ENCODE measurements at regions not wholly inside any gene's neighbourhood (a gene's known extent, or its start where the extent isn't known, plus 50 kb on each side); places are given as distances from the start of the nearest gene placed in this dataset.
A peak's percentile ranks its signal among the peaks of the same experiment; 100 is the strongest.

DNA sequence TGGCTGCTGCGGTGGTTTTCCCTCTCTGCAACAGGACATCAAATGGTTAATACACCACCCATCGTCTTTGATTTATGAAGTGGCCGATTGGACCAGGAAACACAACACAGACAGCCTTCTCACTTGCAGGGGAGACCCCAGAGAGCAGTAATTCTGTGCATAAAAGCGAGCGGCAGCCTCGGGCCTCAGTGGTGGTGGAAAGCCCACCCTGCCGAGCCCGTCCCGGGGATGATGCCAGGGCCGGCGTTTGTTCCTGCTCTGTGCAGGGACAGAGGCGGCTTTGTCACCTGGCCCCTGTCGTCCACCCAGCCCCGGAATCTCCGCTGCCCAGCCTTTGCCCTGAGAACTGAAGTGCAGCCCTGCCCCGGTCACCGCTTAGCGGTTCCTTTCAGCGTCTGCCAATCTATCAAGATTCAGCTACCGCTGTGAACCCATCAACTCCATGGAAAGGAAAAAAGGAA, 184.4 kb downstream of the TSHZ3 start:
- no peak for DNase-seq (ENCODE audit: extremely low read depth, low read depth, low spot score)

DNA sequence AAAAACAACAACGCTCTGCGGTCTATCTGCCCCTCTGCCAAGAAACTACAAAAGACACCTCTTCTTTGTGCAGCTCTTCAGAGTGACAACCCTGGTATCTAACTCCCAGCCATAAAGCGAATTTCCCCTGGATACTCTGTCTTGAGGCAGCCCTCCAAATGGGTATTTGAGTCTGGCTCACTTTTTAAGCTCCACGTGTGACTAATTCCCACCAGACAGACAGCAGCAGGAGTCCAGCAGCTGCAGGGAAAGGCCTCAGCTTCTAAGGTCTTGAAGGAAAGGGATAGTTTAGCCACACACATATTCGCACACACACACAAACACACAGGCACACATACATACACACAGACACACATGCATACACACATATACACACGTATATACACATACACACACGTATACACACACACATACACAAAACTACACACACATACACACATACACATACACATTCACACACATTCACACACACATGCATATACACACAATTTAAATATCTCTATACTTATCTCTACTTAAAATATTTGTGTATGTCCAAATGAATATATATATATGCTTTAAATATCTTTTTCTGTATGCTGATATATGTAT, 188.8 kb downstream of the TSHZ3 start:
- DNase-seq (ENCODE audit: extremely low read depth, low read depth, low spot score), result no peak

GRCh38 chr19:31154021-31154420, 195.2 kb downstream of the TSHZ3 start:
- DNase-seq (ENCODE audit: extremely low read depth, low read depth, low spot score), result no peak

- DNase-seq (ENCODE audit: extremely low read depth, low read depth, low spot score), result no peak
Observed at GRCh38 chr19:31152906-31153305, 196.3 kb downstream of the TSHZ3 start.

DNA sequence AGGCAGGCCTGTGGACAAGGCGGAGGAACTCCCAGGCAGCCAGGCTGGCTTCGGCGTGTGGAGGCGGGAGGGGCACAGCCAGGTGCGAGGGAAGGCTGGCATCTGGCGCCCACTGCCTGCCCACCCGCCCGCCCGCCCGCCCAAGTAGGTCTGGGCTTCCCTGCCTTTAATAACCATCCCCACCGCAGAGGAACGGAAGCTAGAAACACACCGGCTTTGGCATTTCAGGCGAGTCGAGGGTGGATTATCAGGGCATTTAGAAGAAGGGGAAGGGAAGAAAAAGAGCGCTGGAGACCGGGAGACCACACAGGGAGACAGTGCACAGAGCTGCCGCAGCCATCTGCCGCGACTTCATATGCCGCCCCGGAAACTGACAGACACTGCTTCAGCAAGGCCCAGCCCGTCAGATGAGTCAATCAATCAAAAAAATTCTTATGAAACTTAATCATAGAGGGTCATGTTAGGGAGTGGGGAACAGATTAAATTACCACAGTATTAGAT, 199.7 kb downstream of the TSHZ3 start:
- DNase-seq (ENCODE audit: extremely low read depth, low read depth, low spot score), result no peak

GRCh38 chr19:31148671-31149070, 200.6 kb downstream of the TSHZ3 start:
- DNase-seq (ENCODE audit: extremely low read depth, low read depth, low spot score), result no peak

GRCh38 chr19:31147234-31147633, 202.0 kb downstream of the TSHZ3 start:
- DNase-seq (ENCODE audit: extremely low read depth, low read depth, low spot score), result no peak

DNA sequence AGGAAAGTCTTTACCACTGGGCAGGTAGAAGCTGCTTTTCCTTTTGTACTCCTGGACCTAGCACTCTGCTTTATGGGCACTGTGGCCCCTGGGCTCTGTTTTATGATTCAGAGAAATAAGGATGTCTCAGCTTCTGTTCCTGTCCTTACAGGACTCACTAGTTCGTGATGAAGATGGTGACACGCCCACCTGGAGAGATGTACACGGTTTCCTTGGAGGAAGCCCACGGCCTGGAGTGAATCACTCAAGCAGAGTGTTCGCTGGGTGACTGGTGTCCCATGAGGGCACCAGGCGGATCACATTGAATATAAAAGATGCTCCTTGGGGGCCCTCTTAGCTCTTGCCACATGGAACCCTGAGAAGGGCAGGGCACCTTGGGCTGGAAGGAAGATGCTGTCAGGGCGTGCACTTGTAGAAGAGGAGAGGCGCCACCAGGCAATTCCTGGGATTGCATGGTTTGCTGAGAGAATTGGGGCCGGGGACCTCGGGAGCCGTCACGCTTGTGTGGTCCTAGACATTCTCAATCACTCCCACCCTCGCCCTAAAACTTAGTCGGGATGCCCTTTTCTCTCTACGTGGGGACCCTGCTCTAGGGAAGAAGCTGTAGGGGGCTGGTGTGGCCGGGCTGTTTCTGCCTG, 202.6 kb downstream of the TSHZ3 start:
- no peak for DNase-seq (ENCODE audit: extremely low read depth, low read depth, low spot score)

GRCh38 chr19:31146015-31146414, 203.2 kb downstream of the TSHZ3 start:
- DNase-seq (ENCODE audit: extremely low read depth, low read depth, low spot score), result no peak

GRCh38 chr19:31145007-31145406, 204.2 kb downstream of the TSHZ3 start:
- DNase-seq (ENCODE audit: extremely low read depth, low read depth, low spot score), result no peak

GRCh38 chr19:31144075-31144870, 205.0 kb downstream of the TSHZ3 start:
- DNase-seq (ENCODE audit: extremely low read depth, low read depth, low spot score), result no peak

DNA sequence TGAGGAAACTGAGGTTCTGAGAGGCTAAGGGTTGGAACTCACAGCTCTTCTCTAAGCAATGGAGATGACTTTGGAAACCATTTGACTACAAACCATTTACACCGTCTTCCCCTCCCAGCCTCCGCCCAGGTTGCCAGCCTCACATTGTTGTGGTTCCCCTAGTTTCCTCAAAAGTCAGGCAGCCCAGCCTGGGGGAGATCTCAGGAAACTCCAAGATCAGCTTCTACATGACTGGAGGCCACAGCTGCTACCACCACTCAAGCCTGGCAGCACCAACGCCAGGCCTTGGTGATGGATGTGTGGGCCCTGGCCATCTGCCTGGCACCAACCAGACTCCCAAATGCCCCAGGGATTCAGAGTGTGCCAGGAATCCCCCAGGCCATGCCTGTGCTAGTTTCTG, 207.9 kb downstream of the TSHZ3 start:
- no peak for DNase-seq (ENCODE audit: extremely low read depth, low read depth, low spot score)

- peak; percentile 18 for DNase-seq (ENCODE audit: extremely low read depth, low read depth, low spot score)
Observed at GRCh38 chr19:31140717-31141116, 208.5 kb downstream of the TSHZ3 start.

DNA sequence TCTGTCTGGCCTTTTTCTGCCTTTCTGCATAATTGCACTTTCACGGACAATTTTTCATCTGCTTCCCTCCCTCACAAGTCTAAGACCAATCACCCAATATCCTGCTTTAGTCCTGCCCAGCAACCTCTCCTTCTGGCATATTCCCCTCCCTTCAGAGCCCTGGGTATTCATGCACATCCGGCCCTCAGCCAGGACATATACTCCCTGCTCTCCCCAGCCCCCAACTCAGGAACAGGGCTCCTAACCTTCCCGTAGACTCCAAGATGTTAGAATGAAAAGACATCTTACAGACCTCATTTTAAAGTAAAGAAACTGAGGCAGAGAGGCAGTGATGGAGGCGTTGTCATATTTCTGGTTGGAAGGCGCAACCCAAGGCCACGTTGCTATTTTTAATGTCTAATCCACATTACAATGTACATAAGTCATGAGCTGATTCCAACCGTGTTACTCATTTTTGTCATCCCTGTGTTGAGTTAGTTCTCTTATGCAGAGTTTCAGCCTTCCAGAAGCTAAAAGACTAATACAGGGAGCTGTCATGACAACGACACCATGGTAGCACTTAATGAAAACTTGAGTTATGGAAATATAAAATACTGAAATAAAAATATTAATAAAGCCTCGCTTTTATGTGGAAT, 209.2 kb downstream of the TSHZ3 start:
- DNase-seq (ENCODE audit: extremely low read depth, low read depth, low spot score), result no peak

GRCh38 chr19:31138077-31138476, 211.2 kb downstream of the TSHZ3 start:
- DNase-seq (ENCODE audit: extremely low read depth, low read depth, low spot score), result no peak

GRCh38 chr19:31135841-31136240, 213.4 kb downstream of the TSHZ3 start:
- no peak for DNase-seq (ENCODE audit: extremely low read depth, low read depth, low spot score)

DNA sequence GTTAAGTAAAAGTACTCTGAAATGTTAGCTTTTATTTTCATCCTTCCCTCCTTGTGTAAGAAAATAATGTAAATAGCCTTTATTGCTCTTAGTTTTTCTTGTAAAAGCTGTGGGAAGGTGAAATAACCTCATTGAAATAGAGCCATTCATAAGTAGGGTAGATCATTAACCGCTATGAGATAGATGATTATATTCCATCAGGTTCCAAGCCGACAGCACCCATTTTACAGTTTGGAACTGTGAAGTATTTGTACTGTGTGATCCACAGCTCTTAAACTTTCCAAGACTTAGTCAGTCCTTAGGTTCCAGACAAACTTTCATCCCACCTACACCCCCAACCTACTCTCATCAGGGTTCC, 216.5 kb downstream of the TSHZ3 start:
- no peak for DNase-seq (ENCODE audit: extremely low read depth, low read depth, low spot score)

DNA sequence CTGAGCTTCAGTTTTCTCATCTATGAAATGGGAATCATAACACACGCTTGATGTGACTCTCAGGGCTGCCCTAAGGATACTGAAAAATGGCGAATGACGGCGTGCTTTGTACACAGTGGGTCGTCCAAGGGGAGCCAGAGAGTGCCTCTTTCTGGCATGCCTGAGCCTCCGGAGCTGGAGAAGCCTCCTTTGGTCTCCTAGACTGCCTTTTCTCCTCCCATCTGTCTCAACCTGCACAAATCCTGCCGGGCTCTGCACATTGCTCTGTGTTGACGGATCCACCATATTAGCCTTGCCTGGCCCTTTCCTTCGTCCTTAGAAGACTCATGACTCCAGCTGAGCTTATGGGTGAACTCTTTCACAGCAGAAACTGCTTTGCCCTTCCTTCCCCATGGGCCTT, 220.9 kb downstream of the TSHZ3 start:
- no peak for DNase-seq (ENCODE audit: extremely low read depth, low read depth, low spot score)

GRCh38 chr19:31127134-31127967, 221.9 kb downstream of the TSHZ3 start:
- DNase-seq (ENCODE audit: extremely low read depth, low read depth, low spot score), result no peak

- DNase-seq (ENCODE audit: extremely low read depth, low read depth, low spot score), result no peak
Observed at GRCh38 chr19:31126236-31126635, 223.0 kb downstream of the TSHZ3 start.

- no peak for DNase-seq (ENCODE audit: extremely low read depth, low read depth, low spot score)
Observed at GRCh38 chr19:31125071-31125470, 224.2 kb downstream of the TSHZ3 start.
